ENCODE measurements at regions not wholly inside any gene's neighbourhood (a gene's known extent, or its start where the extent isn't known, plus 50 kb on each side); places are given as distances from the start of the nearest gene placed in this dataset.
"Not testable (repeated sequence)": the region's sequence is repeated elsewhere in the genome, so short reads cannot be mapped to it uniquely, and the experiment has no call there.

DNA sequence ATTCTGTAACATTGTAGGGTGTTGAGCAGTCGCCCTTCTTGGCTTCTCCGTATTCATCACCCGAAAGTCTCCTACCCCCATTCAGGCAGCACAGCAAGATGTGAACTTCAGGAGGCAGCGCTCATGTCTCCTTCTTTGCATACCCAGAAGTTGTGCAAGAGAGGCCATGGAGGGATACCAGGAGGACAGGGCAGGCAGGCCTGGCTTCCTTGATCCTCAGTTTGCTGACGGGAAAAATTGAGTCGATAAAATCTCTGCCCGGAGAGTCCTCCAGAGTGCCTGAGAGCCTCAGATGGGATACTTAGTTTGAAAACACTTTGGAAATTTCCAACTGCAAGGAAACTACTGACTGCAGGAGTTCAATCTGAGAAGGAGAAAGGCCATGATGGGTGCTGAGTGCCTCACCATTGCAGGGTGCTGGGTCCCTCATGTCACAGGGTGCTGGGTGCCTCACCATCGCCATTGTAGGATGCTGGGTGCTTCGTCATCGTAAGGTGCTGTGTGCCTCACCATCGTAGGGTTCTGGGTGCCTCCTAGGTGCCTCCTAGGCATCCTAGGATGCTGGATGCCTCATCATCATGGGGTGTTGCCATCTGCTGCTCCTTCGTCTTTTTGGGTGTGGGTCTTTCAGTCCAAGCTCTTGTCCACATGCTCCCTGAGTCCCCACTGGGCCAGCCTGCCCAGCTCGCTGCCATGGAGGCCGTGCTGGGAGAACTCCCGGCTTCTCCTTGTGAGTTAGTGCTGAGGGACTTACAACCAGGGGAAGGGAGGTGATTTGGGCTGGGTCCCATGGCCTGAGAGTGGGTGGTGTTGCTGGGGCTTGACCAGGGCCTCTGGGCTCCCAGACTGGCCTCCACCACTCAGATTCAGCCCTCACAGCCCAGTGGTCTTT is 162.4 kb downstream of the DDX1 start:
- DNase-seq = no peak

- no peak for DNase-seq
These were observed 163.0 kb downstream of the DDX1 start for GRCh38 chr2:15754703-15755099.

- DNase-seq = no peak
These were observed 163.9 kb downstream of the DDX1 start for GRCh38 chr2:15755528-15755927.

DNA sequence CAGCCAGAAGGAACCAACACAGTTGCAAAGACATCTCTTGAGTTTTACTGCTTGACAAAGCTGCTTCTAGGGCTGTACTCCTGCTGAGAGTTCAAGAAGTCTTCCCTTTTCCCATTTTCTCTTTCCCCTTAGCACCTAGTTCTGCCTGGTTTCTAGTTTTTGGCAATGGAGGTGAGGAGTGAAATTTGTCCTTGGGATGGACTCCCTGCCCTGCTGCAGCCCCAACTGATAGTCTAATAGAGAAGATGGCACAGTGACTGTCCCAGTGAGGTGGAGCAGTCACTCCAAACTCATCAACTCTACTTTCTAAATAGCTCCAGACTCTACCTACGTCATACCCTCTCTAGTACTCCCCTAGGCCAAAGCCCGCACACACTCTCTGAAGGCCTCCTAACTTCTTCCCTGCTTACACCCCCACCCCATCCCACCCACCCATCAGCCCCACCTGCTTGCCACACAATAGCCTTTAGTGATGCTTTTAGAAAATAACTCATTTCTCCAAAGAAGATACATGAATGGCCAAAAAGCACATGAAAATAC is 164.4 kb downstream of the DDX1 start:
- DNase-seq = no peak

- DNase-seq = no peak
These were observed 165.5 kb downstream of the DDX1 start for GRCh38 chr2:15756882-15757819.

- DNase-seq = no peak
These were observed 166.3 kb downstream of the DDX1 start for GRCh38 chr2:15757820-15758586.

DNA sequence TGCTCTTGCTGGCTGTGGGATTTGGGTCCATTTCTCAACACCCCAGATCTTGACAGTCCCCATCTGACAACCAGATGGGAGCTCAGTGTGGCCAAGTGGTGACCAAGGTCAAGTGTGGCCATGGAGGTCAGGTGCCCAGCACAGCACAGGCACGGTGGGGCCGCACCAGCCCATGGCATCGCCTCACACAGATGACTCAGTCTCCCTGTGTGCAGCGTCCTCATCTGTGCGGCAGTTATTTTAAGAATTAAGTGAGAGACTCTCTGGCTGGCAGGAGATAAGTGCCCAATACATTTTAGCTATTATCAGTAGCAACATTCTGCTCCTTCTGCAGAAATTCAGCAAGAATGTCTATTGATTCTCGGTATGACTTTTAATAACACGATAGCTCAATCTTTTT is 167.2 kb downstream of the DDX1 start:
- no peak for DNase-seq

DNA sequence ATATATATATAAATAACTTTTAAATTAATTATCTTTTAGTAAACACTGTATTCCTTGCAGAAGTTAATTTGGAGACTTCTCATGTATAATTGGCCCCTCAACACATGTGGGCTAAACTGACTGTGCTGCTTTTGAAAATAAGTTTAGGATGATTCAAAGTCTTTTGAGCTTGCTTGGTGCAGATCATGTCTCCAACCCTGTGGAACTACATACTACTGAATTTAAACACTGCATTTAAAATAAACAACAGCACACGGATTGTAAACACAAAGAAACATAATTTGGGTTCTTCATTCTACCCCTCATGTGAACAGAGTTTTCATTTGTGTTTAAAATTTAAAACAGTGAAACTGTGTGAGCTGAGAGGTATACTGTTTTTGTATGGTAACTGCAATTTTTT is 167.7 kb downstream of the DDX1 start:
- DNase-seq = no peak

DNA sequence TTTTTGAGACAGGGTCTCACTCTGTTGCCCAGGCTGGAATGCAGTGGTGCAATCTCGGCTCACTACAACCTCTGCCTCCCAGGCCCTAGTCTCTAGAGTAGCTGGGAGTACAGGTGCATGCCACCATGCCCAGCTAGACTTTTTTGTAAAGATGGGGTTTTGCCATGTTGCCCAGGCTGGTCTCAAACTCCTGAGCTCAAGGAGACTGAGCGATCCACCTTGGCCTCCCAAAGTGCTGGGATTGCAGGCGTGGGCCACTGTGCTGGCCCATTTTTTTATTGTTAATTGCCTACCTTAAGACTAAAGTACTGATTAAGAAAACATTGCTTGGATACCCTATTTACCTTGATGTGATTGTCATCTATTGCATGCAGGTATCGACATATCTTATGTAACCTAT is 168.1 kb downstream of the DDX1 start:
- DNase-seq = not testable (repeated sequence)

- DNase-seq = no peak
These were observed 168.7 kb downstream of the DDX1 start for GRCh38 chr2:15760232-15760910.

DNA sequence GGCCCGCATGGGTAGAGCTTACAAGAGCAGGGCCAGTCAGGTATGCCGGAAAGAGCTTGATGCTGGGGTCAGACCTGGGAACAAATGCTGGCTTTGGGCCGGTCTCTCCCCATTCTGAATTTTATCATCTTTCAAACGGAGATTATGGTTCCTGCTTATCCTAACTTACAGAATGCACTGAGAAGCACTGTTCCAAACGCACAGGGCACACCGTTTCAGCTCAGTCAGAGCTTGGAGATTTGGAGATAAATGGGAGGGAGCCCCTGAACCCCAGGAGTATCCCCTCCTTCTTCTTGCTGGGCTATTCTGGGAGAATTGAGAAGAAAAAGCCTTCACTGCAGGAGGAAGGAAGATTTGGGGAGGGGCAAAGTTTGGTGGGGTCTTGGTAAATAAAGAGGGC is 169.4 kb downstream of the DDX1 start:
- no peak for DNase-seq

DNA sequence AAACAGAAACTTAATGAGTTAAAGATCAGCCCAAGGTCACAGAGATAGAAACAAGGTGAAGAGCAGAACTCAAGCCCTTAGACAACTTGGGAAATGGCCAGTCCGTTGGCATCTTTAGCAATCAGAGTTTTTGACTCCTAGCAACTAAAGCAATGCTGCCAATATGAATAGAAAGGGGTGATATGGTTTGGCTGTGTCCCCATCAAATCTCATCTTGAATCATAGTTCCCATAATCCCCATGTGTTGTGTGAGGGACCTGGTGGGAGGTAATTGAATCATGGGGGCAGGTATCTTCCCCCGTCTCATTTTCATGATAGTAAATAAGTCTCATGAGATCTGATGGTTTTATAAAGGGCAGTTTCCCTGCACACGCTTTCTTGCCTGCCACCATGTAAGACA is 170.2 kb downstream of the DDX1 start:
- DNase-seq = no peak

GRCh38 chr2:15762449-15762848 is 170.8 kb downstream of the DDX1 start:
- DNase-seq = no peak

GRCh38 chr2:15763106-15763821 is 171.6 kb downstream of the DDX1 start:
- no peak for DNase-seq

DNA sequence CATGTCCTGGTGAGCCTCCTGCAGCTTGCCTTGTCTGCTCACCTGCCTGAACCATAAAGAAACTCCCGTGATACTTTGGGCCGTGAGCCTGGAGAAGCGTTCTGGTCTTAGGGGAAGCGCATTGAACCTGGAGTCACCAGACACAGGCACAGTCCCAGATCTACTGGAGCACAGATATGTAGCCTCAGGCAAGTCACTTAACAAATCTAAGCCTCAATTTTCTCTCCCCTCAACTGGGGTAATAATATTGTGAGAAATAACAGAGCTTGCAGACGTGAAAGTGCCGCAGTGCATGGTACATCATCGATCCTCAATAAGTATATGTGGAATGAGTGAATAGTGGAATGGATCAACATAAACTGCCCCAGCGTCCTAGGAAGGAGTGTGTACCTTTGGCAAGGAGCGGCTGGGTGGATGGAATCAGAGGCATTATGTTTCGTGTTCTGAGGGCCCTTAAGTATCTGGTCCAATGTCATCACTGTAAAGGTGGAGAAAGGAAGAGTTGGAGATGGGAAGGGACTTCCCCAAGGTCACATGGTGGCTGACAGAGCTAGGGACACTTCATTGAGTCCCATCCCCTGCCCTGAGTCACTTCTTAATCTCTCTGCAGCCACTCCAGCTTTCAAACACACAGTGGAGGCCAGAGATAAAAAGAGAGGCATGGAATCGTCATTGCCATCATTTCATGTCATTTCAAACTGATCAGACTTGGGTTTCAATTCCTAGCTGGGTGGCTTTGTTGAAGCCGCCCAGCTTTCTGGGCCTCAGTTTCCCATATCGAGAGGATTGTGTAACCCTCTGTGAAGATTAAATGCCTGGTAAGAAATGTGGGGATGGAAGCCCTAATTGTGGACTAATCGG is 172.4 kb downstream of the DDX1 start:
- DNase-seq = no peak

- DNase-seq = no peak
These were observed 173.0 kb downstream of the DDX1 start for GRCh38 chr2:15764683-15765011.

DNA sequence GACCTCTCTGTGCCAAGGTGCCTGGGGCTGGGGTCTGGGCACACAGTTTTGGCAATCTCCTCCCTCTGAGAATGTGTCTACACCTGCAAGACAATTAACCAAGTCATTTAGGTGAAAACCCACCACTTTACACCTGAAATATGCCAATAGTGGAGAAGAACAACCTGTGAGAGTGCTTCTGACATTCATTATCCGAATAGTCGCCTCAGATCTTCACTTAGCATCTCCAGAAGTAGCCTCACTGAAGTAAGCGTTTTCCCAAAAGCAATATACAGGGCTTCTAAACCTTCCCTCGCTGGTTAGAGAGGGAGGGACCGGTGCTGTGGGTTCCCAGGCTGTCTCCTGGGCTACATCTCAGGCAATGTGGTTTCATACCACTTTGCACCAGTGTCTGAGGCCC is 173.5 kb downstream of the DDX1 start:
- no peak for DNase-seq

- no peak for DNase-seq
These were observed 174.1 kb downstream of the DDX1 start for GRCh38 chr2:15765686-15766302.

GRCh38 chr2:15766303-15766861 is 174.0 kb upstream of the MYCN start:
- DNase-seq = no peak
